Liver (tissue), 2 donors: ENCODE measurements at regions not wholly inside any gene's neighbourhood (a gene's known extent, or its start where the extent isn't known, plus 50 kb on each side); places are given as distances from the start of the nearest gene placed in this dataset.

Experiments
- EGR1 ChIP-seq, 2 donors: IDR thresholded peaks; 2 replicates each; pipeline ENCODE4 v1.6.1; 2016 to 2018; ENCODE audit warnings: antibody characterized with exemption in 2 of 2, low read depth in 2 of 2
- TAF1 ChIP-seq: conservative IDR thresholded peaks from 2 replicates; pipeline ENCODE4 v1.6.1; 2016; ENCODE audit warnings: antibody characterized with exemption, mild to moderate bottlenecking
- donor health status: healthy.

DNA sequence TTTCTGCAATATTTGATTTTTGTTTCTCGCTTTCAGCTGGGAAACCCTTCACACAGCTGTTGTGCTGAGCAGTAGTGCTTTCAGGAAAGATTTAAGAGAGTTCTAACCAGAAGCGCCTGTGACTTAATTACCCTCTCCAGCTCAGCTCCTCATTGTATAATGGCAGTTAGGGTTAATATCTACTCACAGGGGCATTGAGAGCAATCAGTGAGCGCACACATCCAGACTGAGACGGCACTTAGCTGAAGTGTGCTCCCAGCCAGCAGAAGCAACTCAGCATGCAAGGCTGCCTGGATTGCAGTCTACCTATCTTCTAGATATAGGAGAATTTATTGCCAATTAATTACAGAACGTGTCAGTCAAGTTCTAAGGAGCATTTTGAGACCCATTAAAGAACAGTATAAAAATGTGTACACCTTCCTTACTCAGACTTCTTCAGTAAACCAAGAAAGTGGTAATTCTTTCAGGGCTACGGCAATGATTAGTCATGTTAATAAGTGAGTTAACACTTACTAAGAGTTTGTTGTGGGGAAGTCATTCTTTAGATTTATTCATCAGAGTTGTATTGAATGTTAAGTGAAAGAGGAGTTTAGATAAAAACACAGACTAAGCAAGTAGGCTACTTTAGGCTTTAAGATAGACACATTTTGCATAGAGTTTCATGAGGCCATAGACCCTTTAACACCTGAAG, 111.7 kb upstream of the PCAT7 start:
- TF ChIP-seq EGR1 (IDR thresholded peaks at IDR 0.05; ENCODE audit: low read depth in 2 of 2) (no peak), TAF1 (no peak)
